ENCODE measurements at regions not wholly inside any gene's neighbourhood (a gene's known extent, or its start where the extent isn't known, plus 50 kb on each side); places are given as distances from the start of the nearest gene placed in this dataset.

DNA sequence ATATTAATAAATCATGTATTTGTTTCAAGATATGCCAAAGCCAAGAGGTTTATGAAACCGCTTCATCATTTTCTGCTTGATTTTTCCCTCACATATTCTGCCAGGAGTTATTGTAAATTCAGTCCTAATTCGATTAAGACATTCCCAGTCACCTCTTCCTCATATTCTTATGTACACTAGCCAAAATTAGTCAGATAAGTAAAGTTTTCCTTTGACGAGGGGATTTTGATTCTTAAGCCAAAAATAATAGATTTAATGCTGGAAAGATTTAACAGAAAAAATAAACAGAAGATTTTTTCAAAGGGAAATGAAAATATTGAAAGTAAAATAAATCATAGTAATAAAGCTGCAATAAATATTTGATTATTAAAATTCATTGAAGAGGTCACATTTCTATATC is 51.0 kb upstream of the VEGFC start:
- DNase-seq = no peak

DNA sequence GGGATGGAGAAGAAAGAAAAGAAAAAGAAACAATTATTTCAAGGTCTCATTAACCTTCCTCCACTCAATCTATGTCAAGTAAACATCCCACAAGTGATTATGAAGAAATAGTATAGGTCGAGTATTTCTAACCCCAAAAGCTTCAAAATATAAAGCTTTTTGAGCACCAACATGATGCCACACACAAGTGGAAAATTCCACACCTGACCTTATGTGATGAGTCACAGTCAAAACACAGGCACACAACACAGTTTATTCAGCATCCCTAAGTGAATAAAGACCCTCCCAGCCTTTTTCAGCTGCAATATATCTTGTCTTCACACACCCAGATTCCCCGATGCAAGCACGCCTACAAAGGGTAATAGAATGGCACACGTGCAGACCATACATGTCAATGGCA is 51.7 kb upstream of the VEGFC start:
- DNase-seq = no peak

DNA sequence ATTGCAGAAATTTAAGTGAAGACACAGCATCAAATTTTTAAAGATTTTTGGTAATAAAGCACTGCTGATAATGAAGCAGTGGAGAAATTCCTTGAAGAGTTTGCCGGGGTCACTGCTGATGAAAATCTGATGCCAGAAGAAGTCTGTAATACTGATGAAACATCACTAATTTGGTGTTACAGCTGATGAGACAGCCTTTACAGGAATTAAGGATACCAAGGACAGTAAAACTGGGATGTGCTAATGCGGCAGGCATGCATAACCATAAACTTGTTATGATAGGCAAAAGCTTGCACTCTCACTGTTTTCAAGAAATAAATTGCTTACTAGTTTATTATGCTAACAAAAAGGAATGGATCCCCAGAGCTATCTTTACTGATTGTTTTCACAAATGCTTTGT is 52.9 kb upstream of the VEGFC start:
- DNase-seq = no peak

DNA sequence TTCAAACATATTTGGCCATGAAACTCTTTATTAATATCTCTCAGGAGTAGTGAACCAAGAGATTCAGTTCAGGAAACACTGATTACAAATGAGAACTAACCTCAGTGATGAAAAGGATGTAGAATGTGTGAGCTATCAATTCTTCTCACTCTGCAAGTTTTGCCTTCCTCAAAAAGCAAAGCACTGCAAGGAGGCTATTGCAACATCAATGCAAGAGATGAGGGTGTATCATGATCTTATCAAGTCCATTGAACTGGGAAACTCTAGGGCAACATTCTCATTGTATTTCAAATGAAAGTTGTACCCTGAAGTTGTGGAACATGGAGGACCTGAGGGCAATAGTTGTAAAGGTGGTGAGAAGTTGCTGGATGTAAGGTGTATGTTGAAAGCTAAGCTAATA is 56.4 kb upstream of the VEGFC start:
- no peak for DNase-seq

DNA sequence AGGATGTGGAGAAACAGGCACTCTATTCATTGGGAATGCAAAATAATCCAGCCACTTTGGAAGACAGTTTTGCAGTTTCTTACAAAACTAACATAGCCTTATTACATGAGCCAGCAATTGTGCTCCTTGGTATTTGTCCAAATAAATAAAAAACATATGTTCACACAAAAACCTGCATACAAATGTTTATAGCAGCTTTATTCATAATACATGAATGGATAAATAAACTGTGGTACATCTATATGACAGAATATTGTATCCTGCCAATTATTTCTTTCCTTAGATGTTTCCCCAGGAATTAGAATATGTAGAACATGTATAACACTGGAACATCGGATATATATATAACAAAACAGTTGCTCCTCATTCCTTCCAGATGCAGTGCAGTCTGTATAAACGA is 57.7 kb upstream of the VEGFC start:
- no peak for DNase-seq

DNA sequence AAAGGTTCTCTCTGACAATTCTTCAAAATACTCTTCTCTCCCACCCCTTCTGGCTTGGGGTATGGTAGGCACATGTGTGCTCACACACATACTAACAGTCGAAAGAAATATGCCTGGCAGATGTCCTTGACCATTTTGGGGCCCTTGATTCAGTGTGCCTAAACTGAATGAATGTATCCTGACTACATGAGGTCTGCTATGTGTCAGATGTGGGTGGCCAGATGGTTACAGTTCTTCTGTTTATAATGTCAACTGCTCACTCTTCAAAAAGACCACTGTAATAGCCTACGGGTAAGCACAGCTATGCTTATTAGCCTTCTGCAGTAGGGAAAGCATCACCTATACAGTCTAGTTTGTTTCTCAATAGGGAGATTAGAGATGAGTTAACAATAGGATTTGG is 63.7 kb upstream of the VEGFC start:
- DNase-seq = no peak

DNA sequence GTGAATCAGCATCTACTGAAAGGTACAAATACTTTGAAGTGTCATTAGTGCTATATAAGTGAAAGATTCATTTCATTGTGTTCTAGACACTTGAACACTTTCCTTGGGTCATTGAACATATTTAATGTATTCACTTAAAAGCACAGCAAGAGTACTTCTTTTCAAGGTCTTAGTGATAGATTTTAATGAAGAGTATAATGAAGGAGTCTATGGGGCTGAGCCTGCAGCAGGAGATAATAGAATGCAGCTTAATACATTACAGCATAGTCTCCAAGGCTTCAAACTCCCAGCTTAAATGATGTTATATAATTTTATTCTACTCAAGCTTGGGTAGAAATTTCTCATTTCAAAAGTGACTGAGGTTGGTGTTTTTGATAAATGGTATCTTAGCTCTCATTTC is 66.1 kb upstream of the VEGFC start:
- DNase-seq = no peak

DNA sequence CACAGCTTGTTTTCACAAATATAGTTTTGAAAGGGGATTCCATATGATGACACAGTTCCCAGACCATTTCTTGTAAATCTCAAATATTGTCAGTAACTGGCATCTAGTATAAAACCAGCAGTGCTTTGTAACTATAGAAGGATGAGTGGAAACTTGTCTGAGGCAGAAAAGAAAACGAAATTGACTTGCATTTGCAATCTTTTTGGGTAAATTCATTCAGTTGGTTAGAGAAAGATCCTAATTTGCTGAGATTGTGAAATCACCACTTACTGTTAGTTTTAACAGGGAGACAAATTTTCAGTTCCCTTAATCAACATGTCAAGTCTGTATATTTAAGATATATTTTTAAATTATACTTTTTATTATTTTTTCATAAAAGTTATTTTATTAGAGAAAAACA is 71.5 kb upstream of the VEGFC start:
- no peak for DNase-seq

DNA sequence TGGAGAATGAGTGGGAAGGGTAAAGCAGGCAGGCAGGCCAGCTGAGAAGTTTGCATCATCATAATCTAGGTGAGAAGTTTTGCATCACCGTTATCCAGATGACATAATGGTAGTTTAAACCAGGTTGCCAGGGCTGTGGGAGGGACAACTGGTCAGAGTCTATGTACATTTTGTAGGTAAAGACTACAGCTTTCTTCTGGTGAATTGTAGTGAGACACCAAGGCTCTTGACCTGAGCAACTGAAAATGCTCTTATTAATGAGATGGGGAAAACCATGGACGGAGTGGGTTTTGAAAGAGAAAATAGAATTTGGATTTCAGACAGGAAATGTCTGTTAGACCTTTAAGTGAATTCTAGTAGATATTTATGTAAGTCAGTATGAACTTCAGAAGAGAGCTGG is 76.0 kb upstream of the VEGFC start:
- DNase-seq = no peak

DNA sequence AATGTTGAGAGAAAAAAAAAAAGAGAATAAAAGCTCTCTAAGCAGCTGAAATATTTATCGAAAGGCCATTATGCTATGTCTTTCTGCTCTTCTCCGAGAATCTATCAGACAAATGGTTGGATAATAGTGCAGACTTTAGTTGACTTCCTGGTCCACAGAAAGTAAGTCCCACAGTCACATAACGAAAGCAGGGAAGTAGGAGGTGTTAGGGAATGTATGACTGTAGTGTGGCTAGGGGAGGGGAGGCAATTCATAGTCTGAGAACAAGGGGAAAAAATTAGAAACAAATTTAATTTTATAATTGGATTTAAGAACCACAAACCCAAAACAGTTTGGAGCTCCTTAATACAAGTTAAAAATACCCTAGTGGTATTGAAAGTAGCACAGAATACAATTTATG is 79.7 kb upstream of the VEGFC start:
- no peak for DNase-seq

DNA sequence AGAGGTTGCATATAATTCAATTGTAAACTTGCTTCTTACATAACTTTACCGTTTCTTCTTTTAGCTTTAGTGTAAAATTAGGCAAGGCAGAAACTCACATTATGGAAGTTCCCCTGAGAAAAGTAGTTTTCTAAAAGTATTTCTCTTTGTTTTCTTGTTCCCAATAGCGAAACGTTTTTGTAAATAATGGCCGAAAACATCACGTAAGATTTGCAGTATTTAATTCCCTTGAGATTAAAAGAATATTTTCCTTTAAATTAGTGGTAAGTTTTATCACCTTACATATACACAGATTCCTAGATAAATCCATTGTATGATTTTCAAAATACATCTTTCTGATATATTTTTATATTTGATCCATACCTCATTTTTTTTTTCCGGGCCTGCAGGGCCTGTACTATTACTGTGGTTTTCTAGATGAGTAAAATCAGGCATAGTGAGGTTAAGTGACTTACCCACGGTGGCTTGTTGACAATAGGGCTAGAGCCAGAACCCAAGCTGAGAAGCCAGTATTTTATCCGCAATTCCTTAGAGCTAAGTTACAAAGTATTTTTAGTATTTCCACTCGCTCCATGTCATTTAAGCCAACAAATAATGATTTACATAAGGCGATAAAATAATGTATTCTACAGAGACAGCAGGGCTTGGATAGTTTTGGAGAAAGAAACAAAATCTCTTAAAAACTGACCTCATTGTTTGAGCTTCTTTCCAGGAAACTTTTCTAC is 82.2 kb upstream of the VEGFC start:
- no peak for DNase-seq

DNA sequence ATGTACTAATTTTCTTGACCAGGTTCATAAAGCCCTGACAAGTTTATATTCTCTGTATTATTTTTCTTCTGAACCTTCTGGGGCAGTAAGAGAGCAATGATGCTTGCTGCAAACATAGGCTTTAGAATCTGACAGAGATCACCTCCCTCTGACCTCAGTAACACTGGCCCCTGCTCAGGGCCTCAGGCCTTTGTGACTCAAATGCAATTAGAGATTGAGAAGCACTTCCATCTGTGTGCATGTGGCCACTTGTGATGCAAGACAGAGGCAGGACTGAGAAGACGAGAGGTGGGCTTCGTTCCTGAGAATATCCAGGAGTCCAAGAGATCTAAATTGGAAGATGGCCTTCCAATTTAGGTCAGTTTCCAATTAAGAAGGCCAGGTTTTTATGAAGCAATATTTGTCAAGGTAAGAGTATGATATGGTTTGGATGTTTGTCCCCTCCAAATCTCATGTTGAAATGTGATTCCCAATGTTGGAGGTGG is 82.8 kb upstream of the VEGFC start:
- no peak for DNase-seq

DNA sequence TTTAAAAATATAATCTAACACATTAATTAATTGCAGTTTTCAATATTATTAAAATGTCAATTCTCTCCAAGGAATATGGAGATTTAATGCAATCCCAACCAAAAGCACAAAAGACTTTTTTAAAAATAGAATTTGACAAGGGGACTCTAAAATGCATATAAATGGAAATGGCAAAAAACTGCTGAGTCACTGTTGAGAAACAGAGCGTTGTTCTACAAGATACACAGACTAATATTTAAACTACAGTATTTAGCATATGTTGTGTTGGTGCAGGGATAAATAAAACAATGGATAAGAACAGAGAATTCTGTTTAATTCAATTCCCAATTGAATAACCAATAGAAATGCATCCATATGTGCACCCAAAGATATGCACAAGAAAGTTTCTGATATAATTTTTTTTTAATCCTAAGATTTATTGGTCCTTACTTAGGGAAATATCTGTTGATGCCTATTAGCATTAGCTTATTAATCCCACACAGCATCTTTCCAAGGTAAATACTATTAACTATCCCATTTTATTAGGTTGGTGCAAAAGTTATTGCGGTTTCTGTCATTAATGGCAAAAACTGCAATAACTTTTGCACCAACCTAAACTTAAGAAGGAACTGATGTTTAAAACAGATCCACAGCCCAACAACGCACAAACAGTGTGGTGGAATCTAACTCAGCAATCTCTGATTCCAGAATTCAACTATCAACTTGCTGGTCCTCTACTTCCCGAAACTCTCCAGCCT is 86.8 kb upstream of the VEGFC start:
- no peak for DNase-seq

DNA sequence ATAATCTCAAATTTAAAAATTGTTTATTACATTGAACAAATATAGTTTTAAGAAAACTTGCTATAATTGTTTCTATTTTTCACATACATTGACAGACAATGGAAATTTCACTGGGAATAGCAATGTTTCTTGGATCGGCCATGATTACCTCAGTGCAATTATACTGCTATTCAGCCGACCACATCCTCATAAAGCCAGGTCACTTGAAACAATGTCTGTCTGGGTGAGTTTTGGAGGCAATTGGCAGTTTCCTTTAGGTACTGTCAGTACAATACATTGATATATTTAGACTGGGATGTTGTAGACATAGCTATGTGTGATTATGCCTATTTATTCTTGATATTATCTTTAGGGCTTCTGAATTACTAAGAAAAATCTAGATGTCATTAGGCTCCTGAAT is 89.5 kb upstream of the VEGFC start:
- DNase-seq = no peak

DNA sequence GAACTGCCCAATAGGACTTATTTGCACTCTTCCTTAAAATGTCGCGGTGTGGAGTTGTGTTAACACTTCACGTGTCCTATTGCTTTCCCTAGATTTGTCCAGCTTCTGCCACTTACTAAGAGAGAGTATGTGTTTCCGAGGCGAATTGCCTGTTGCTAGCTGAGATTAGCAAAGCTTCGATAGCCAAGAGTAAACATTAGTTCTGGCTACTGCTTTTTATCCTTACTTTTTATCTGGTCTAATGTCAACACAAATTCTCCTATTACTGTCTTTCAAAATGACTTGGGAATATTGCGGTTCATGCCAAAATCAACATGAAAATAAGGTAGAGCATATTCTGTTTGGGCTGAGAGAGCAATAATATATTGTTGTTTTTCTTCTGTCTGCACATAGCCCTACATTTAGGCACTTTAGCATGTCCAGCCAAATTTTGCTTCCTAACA is 90.4 kb upstream of the VEGFC start:
- no peak for DNase-seq

DNA sequence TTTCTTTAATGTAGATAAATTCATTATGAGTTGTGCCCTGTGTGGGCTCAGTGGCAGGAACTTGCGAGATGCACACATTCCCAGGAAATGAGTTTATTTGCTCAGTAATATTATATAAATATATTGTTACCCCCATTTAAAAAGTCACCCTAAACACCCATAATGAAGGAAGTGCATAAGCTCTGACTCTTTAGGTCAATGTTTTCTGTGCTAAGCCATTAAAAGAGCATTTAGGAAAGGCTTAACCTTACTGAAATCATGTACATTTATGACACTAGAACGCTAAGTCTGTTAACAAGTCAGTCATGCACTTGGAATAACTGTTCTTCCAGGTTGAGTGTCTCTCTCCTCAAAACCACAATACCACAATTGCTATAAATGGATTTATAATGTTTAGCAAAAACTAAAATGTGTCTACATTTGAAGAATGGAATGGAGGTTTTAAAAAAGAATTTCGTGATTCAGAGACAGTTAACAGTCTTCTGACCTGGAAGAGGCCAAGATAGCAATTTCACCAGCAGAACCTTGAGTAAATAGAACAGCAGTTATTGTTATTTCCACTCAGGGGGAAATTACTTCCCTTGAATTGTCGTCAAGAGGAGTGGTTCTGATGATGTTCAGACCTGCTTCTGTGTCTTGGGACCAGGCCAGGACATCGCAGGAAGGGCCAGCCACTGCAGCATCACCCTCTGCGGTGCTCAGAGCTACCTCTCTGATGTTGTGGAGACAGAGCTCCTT is 91.1 kb upstream of the VEGFC start:
- no peak for DNase-seq

DNA sequence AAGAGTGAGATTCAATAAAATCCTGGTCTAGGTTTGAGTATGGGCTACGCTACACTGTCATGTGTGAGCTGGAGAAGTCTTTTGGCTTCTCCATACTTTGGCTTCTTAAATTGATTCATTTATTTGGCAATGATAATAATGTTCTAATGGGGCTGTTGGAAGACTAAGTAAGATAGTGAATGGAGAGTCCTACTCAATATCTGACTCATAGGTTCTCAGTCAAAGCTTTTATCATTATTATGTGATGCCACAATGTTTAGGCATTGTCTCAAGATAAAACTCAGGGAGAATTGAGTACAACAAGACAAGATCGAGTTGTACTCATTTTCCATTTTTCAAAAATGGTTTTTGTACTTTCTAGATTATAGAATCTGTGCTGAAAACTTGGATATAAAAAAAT is 92.5 kb upstream of the VEGFC start:
- no peak for DNase-seq

DNA sequence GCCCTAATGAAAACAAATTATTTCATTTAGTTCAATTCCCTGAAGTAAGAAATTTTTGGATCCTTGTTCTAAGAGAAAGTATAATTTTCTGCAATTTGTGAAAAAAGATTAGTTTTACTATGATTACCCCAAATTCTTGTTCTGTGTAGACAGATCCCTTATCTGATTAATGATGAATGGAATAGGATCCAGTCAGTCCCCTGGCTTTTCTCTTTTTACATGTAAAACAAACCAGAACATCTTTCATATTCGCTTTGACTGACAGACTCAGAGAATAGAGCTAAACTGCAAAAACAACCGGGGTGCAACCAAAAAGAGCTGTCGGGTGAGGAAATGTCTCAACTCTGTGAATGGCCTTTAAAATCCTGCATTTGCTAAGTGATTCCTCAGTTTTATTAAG is 93.4 kb upstream of the VEGFC start:
- no peak for DNase-seq

DNA sequence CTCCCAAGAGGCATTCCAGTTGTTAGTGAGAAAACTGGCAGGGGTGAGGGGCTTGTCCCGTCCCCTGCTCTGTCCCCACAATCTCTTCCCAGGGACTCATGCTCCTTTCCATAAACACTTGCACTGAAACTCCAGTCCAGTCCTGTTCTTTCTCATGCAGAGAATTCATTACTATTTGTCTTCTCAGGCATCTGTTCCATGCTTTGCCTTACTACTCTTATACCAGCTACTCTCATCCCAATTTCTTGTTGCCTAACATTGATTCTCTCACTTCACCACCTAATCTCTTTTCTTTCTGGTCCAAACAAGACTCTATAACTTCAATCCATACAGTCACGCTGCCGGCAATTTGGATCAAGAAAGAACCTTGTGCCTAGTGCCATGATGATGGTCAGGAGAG is 97.1 kb upstream of the VEGFC start:
- DNase-seq = no peak

DNA sequence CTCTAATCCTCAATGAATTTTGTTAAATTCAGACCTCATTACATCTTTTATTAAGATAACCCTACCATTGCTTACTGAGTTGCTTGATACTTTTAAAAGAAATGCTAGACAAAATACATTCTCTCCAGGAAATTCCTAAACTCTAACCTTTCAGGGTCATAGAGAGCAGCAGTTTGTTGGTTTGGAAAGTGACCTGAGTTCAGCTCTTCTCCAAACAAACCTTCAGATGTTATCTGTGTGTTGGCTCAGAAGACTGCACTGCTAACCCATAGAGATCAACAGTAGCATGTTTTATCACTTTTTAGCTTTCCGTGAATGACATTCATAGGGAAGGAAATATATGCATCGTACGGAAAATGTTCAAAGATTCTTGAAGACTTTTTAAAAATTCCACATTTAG is 101.8 kb upstream of the VEGFC start:
- no peak for DNase-seq

DNA sequence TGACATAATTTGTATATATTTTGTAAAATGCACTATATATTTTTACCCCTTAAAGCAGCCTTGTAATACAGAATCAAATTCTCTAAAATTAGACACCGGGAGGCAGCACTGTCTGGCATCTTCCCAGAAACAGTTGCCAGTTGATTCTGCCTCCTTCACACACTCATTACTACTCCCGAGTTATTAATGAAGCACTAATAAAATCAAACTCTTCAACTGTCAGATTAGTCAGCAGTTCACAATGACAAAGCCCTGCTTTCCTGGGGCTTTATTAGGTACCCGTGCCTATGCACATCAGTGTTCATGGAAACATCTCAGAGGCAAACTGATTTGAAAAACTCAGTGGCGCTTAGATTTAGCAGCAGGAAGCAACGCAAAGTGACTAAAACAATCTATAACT is 103.5 kb upstream of the VEGFC start:
- no peak for DNase-seq

DNA sequence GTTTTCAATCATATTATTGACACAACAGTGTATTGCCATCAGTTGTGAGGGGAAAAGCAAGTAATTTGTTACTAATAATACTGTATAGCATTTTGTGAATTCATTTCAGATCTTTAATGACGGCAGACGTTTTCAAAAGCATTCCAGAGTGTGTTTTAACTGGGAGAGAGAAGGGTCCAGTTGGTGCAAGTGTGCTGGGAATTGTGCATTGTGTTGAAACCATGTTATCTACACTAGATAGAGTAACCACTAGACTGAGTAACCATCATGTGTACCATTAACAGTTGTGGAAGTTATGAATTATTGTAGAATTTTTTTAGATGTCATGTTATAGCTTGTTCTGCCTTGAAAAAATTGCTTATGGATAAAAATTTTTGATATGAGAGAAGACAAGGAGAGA is 104.5 kb upstream of the VEGFC start:
- DNase-seq = no peak

DNA sequence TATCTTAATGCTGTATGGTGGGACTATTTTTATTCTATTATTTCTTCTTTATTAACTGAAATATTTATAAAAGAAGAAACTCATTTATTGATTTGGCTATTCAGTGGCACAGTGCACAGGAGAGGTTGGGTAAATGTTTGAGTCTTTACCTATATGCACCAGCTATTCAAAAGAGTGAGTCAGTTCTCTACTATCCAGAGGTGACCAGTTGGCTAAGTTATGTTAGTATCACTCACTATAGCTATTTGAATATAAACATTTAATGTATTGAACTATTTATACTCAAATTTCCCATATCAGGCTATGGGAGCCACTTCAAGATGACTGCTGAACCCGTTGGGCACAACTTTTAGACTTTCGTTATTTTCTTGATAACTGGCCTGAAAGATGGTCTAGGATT is 106.1 kb upstream of the VEGFC start:
- DNase-seq = no peak
